Natural killer cell (primary cell): ENCODE measurements at regions not wholly inside any gene's neighbourhood (a gene's known extent, or its start where the extent isn't known, plus 50 kb on each side); places are given as distances from the start of the nearest gene placed in this dataset.

Experiments used
- ATAC-seq, 3 donors: fragments of 150-1000 bp in 2 of 3; fragments of 200-7000 bp in 1 of 3; cut with Tn5 transposase; 1 replicate in 1 of 3; 2 replicates in 2 of 3; pipeline ENCODE4 v1.10.0; 2021; ENCODE audit warnings: mild to moderate bottlenecking in 2 of 3, moderate library complexity in 2 of 3
- DNase-seq, 2 donors: peaks; one replicate each; pipeline versions ENCODE4 v3.0.0 to v3.0.0-alpha.2; 2013 to 2021; ENCODE audit warnings: mixed read lengths in 1 of 2
- H3K27ac ChIP-seq: one replicate; pipeline ENCODE4 v1.5.1; 2013; ENCODE audit warnings: mild to moderate bottlenecking, low read length
- H3K27me3 ChIP-seq: one replicate; pipeline ENCODE4 v1.6.1; 2013; ENCODE audit warnings: low read length; ENCODE audit not compliant: control insufficient read depth, insufficient read depth
- H3K36me3 ChIP-seq: one replicate; pipeline ENCODE4 v1.6.1; 2013; ENCODE audit warnings: low read length; ENCODE audit not compliant: control insufficient read depth, insufficient read depth
- H3K4me1 ChIP-seq: one replicate; pipeline ENCODE4 v1.6.1; 2013; ENCODE audit warnings: low read length; ENCODE audit not compliant: control insufficient read depth, insufficient read depth
- H3K4me3 ChIP-seq: one replicate; pipeline ENCODE4 v1.5.1; 2013; ENCODE audit warnings: low read length
- H3K9me3 ChIP-seq: one replicate; pipeline ENCODE4 v1.6.1; 2013; ENCODE audit warnings: low read length; ENCODE audit not compliant: control insufficient read depth, insufficient read depth
- H3K27ac Mint-ChIP-seq, 2 donors: one replicate each; pipeline ENCODE4 v1.8.0; 2022; ENCODE audit warnings: mild to moderate bottlenecking in 2 of 2, mixed read lengths in 2 of 2, moderate library complexity in 1 of 2
- H3K27me3 Mint-ChIP-seq, 2 donors: one replicate each; pipeline ENCODE4 v1.8.0; 2022; ENCODE audit warnings: low read depth in 2 of 2, mixed read lengths in 2 of 2
- H3K36me3 Mint-ChIP-seq: one replicate; pipeline ENCODE4 v1.8.0; 2022; ENCODE audit warnings: mixed read lengths
- H3K4me1 Mint-ChIP-seq, 2 donors: one replicate each; pipeline ENCODE4 v1.8.0; 2022; ENCODE audit warnings: mixed read lengths in 2 of 2
- H3K4me3 Mint-ChIP-seq: one replicate; pipeline ENCODE4 v1.8.0; 2022; ENCODE audit warnings: mild to moderate bottlenecking, moderate library complexity, mixed read lengths
- H3K9me3 Mint-ChIP-seq, 2 donors: one replicate each; pipeline ENCODE4 v1.8.0; 2022; ENCODE audit warnings: mixed read lengths in 2 of 2
- CTCF ChIP-seq: fragments of 200-600 bp; IDR thresholded peaks from one replicate; pipeline ENCODE4 v1.8.0; 2022; ENCODE audit warnings: antibody characterized with exemption
- WGBS: methylation state at CpG from one replicate; pipeline ENCODE4 v1.1.7; 2013; ENCODE audit warnings: missing lambda C conversion rate; ENCODE audit not compliant: insufficient coverage; 5-methylcytosine and 5-hydroxymethylcytosine counted together
- intact Hi-C: fragments of 100-400 bp; cut with micrococcal nuclease; formaldehyde crosslinking; loops from one replicate; pipeline ENCODE4 v1.14.2; 2022

- no peak overlapping the region for H3K27ac Mint-ChIP-seq
- H3K27me3 Mint-ChIP-seq: no peaks in the 10 kb centered on the region
- H3K9me3 Mint-ChIP-seq: no peaks in the 10 kb centered on the region
- no peaks in the 10 kb centered on the region for H3K4me1 Mint-ChIP-seq
- WGBS: 95% methylated on average over 2 of the region's 4 CpGs
- no peak overlapping the region for H3K4me3 Mint-ChIP-seq
- H3K27me3 ChIP-seq: no peaks in the 10 kb centered on the region
- DNase-seq (no peak), ATAC-seq (no peak)
- no peak overlapping the region for H3K27ac ChIP-seq
- H3K4me3 ChIP-seq: no peak overlapping the region
- H3K9me3 ChIP-seq: no peaks in the 10 kb centered on the region
- H3K4me1 ChIP-seq: no peaks in the 10 kb centered on the region
- no peaks in the 10 kb centered on the region for H3K36me3 ChIP-seq
- TF ChIP-seq CTCF: no peak
- no peaks in the 10 kb centered on the region for H3K36me3 Mint-ChIP-seq
- intact Hi-C loops: loop anchor here (5.0 kb wide), 1 partner anchor 353 kb away; the partner anchor contains the start of gene COL11A1
Measured at GRCh38 chr1:103460511-103460910, 65.0 kb upstream of the RNPC3 start.

GRCh38 chr1:103459346-103459745, 66.2 kb upstream of the RNPC3 start:
- H3K9me3 Mint-ChIP-seq: no peaks in the 10 kb centered on the region
- WGBS: 66% methylated on average over 3 of the region's 3 CpGs
- ATAC-seq: no peak

GRCh38 chr1:103457886-103458455, 67.5 kb upstream of the RNPC3 start:
- Histone ChIP-seq H3K27me3 (no peaks in the 10 kb centered on the region), H3K4me1 (no peaks in the 10 kb centered on the region), H3K9me3 (no peaks in the 10 kb centered on the region), H3K27ac (no peak overlapping the region), H3K36me3 (no peaks in the 10 kb centered on the region), H3K4me3 (no peak overlapping the region)
- DNase-seq (no peak), ATAC-seq (no peak)
- Mint-ChIP-seq H3K27me3 (no peaks in the 10 kb centered on the region), H3K36me3 (no peaks in the 10 kb centered on the region), H3K9me3 (no peaks in the 10 kb centered on the region), H3K4me3 (no peak overlapping the region), H3K27ac (no peak overlapping the region), H3K4me1 (no peaks in the 10 kb centered on the region)
- WGBS: 92% methylated on average over 3 of the region's 7 CpGs
- TF ChIP-seq CTCF: no peak
- intact Hi-C loops: no loop called here

More at GRCh38 chr1:103459346-103459745, 66.2 kb upstream of the RNPC3 start:
- no peaks in the 10 kb centered on the region for H3K4me1 Mint-ChIP-seq
- no peaks in the 10 kb centered on the region for H3K27me3 Mint-ChIP-seq
- H3K27ac ChIP-seq: no peak overlapping the region
- no peak overlapping the region for H3K4me3 ChIP-seq
- no peaks in the 10 kb centered on the region for H3K36me3 Mint-ChIP-seq
- H3K4me1 ChIP-seq: no peaks in the 10 kb centered on the region
- H3K27ac Mint-ChIP-seq: no peak overlapping the region
- H3K36me3 ChIP-seq: no peaks in the 10 kb centered on the region
- no peaks in the 10 kb centered on the region for H3K27me3 ChIP-seq
- no peak for TF ChIP-seq CTCF
- H3K9me3 ChIP-seq: no peaks in the 10 kb centered on the region
- no peak for DNase-seq
- intact Hi-C loops: no loop called here
- no peak overlapping the region for H3K4me3 Mint-ChIP-seq

- no peak overlapping the region for H3K27ac Mint-ChIP-seq
- H3K4me3 Mint-ChIP-seq: no peak overlapping the region
Measured at GRCh38 chr1:103448560-103448959, 76.9 kb upstream of the RNPC3 start.

More at GRCh38 chr1:103448560-103448959, 76.9 kb upstream of the RNPC3 start:
- Histone ChIP-seq H3K4me1 (no peaks in the 10 kb centered on the region), H3K9me3 (no peaks in the 10 kb centered on the region), H3K27ac (no peak overlapping the region), H3K27me3 (no peaks in the 10 kb centered on the region), H3K36me3 (no peaks in the 10 kb centered on the region), H3K4me3 (no peak overlapping the region)
- no peaks in the 10 kb centered on the region for H3K27me3 Mint-ChIP-seq
- TF ChIP-seq CTCF: no peak
- H3K9me3 Mint-ChIP-seq: peaks cover 3 to 7% of the 10 kb centered on the region in 2 donors
- H3K4me1 Mint-ChIP-seq: no peaks in the 10 kb centered on the region
- no peaks in the 10 kb centered on the region for H3K36me3 Mint-ChIP-seq
- no peak for ATAC-seq
- DNase-seq: no peak
- intact Hi-C loops: no loop called here
- WGBS: 80% methylated on average over 1 of the region's 1 CpG
